Cardiac septum (tissue), 1 donor: ENCODE measurements at regions not wholly inside any gene's neighbourhood (a gene's known extent, or its start where the extent isn't known, plus 50 kb on each side); places are given as distances from the start of the nearest gene placed in this dataset.
"Not testable (repeated sequence)": the region's sequence is repeated elsewhere in the genome, so short reads cannot be mapped to it uniquely, and the experiment has no call there.

ENCODE experiments used
- DNase-seq: peaks from one replicate; pipeline ENCODE4 v3.0.0-alpha.2; 2020; ENCODE audit warnings: low spot score
- intact Hi-C: fragments of 100-400 bp; cut with DNase I; formaldehyde crosslinking; loops from one replicate; pipeline ENCODE4 v1.14.0; 2022
- donor health status: DM: no; HTN: no; CAD: no.

DNA sequence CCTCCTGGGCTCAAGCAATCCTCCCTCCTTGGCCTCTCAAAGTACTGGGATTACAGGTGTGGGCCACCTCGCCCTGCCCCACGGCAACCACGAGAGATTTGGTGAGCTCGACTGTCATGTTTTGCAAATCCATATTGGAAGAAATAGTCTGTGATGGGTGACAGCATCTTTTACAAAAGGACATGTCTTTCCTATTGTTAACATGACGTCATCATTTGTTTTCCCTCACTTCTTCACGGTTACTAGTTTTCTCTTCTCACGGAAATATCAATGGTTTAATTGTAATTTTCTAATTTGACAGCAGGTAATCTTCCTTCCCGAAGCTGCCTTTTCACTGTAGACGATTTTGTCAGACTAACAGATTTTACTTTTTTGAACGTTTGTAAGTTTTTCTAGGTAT is 110.8 kb upstream of the GREM2 start:
- no peak for DNase-seq
- intact Hi-C loops, result no loop called here

DNA sequence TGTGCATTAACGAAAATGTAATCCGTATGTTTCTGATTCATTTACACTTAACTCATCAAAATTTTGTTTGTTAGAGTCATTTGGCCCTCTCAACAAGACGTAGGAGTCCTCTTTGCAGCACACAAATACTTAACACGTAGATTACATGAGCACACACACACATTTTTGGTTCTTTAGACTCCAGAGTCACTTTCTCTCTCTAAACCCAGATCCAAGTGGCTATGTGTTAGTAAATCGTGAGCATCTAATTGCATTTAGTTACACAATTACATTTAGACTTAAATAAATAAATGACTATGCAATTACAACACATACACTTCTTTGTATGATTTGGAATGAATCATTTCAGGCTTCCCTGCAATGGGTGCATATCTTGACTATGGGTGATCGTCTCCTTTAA is 109.0 kb upstream of the GREM2 start:
- no peak for DNase-seq
- intact Hi-C loops, result no loop called here

DNA sequence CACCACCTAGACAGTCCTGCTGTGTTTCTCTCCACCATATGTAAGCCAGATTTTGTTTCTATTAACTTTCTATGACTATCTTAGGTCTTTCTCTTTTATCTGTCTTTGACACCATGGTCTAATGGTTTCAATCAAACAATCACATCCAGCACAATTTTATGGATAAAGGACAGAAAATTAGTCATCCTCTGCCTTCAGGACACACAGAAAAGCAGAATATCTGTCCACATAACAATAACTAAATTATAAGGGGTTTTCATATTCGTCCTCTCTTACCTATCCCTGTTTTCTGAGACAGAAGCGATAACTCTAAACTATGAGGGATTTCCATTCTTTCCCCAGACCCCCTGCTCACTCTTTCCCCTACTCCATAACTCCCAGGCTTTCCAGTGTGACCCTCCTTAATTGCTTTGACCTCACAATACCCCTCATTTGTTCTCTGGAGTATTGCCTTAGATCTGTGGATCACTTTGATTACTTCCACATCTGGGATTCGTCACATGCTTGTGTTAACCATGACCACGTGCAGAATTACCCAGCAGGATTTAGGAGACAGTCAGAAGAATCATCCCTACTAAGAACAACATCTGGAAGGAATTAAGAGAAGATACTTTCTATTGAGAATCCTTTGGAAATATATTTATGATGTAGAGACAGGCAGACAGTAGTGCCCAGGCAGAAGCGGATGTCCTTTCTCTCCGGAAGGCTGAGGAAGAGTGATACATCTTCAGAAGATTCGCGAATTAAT is 108.2 kb upstream of the GREM2 start:
- no peak for DNase-seq
- intact Hi-C loops, result no loop called here

DNA sequence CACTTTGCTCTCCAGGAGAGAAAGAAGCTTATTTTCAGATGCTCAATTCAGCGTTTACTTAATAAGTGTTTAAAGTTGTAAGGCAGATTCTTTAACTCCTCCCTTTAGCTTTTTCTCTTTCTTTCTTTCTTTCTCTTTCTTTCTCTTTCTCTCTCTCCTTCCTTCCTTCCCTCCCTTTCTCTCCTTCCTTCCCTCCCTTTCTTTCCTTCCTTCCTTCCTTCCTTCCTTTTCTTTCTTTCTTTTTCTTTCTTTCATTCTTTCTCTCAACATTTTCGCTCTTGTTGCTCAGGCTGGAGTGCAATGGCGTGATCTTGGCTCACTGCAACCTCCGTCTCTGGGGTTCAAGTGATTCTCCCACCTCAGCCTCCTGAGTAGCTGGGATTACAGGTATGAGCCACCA is 104.6 kb upstream of the GREM2 start:
- DNase-seq, intact Hi-C loops: not testable (repeated sequence)

DNA sequence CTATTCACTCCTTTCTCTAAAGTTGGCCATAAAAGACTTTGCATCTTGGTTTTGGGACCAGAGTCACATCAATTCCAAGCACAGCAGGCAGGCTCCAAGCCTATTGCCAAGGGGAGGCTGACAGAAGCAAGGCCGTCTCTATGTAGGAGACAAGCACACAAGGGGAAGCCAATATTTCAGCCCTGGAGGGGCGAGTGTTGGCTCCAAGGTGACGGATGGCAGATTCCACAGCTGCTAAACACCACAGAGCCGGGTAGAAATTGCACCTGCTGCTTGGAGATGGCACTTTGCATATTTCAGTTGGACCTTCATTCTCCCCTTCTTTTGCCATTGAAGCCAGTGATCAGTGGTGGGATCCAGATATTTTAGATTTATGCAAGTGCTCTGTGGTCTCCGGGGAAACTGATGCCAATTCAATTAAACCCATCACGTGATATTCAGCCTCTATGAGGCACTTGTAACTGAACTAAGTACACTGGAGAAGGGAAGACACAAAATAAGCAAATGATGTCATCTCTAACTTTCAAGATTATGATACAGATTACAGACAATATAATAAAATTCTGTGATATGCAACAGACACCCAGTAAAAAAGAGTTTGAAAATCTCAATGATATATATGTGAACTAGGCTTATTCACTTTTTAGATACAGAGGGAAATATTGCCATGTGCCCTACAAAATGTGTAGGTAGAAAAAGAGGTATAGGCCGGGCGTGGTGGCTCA is 102.8 kb upstream of the GREM2 start:
- DNase-seq, result no peak
- intact Hi-C loops, result no loop called here

DNA sequence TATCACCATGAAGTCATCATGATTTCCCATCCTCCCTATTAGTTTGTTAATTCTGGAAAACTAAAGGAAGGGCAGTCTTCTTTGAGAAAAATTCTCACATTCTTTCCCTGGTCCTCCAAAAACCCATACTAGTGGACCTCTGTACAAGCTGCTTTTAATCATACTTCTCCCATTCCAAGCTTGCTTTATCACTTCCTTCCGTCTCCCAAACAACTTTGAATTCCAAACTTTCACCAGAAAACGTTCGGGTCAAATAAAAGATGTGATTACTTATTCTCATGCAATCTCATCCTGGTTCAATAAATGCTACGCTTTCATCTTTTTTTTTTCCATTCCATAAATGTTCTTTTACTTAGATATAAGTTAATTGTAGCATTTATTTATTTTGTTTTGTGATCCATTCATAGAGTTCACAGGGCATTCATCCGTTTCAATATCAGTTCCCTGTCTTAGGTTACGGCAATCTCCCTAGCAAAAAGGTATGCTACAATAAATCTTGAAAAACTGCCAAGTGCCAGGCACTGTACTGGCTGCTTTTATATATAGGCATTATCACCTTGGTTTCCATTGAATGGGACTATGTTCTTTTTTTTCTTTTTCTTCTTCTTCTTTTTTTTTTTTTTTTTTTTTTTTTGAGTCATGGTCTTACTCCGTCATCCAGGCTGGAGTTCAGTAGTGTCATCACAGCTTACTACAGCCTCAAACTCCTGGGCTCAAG is 100.2 kb upstream of the GREM2 start:
- DNase-seq, result no peak
- intact Hi-C loops, result no loop called here

DNA sequence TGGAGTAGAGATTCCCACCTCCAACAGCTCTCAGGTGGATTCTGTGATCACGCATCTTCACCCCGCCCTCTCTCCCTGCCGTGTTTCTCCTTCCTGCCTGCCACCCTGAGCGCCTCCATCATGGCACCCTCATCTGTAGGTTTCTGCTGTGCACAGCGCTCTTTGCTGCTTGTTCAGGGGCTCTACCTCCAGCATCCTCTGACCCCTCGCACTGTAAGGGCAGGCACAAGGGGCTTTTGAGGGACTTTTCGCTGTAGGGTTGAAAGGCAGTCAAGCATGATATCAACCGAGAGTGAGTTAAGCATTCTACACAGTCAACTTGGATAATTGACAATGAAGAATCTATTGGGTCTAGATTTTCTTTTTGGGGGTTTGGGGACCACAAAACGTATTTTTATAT is 99.1 kb upstream of the GREM2 start:
- DNase-seq, result no peak
- intact Hi-C loops, result no loop called here

DNA sequence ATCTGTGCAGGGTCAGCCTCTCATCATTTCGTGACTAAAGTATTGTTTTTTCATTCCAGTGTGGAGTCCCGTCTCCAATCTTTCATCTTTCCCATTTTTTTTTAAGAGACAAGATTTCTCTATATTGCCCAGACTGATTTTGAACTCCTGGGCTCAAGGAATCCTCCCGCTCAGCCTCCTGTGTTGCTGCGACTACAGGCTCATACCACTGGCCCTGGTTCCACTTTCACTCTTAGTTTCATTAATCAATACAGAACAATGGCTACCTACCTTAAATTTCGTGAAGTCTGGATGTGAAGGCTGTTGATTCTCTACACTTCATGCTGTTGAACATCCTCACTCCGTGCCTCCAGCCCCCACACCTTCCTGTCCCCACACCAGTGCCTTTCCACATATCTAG is 97.7 kb upstream of the GREM2 start:
- intact Hi-C loops, result no loop called here
- no peak for DNase-seq

DNA sequence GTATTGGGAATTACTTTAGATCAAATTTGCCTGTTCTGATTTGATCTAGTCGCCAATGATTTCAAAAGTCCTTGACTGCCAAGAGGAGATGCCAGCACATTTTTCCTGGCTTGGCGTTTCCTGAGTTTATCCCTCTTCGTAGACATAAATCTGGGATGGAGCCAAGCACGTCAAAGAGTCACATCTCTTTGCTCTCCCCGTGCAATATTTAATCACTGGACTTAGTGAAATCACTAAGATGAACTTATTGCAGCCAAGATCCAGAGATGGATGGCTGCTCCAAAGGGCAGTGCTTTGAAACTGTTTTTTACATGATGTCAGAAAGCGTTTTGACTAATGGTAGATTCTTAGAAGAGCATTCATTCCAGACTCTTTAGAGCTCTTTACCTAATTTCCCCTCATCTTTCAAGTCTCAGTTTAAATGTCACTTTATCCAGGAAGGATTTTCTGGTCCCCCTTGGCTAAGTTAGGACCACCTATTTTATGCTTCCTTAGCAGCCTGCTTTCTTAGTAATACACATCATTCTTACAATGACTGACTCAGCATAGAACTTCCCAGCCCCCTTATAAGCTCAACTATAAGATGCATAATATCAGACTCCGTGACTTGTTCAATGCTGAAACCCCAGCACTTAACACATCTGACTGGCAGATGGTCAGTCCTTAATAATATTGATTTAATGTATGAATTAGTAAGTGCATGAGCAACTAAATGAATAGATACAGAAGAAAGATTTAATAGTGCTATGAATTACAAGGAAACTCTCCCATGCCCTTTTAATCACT is 94.4 kb upstream of the GREM2 start:
- intact Hi-C loops, result no loop called here
- DNase-seq, result no peak

DNA sequence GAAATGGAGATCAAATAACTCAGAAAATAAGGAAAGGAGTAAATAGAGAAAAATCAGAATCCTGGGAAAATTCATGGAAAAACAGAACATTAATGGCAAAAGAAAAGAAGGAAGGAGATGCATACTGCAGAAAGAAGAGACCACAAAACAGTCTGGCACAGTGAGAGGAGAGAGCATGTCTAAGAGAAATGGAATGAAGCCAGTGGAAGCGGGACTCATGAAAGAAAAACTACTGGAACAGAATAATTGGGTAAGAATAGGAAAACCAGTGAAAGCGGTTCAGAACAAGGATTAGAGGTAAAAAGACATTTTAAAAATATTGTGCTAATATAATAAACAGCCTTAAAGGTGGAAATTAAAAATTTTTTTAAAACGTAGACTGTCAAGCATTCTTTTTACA is 93.6 kb upstream of the GREM2 start:
- intact Hi-C loops, result no loop called here
- DNase-seq, result no peak

DNA sequence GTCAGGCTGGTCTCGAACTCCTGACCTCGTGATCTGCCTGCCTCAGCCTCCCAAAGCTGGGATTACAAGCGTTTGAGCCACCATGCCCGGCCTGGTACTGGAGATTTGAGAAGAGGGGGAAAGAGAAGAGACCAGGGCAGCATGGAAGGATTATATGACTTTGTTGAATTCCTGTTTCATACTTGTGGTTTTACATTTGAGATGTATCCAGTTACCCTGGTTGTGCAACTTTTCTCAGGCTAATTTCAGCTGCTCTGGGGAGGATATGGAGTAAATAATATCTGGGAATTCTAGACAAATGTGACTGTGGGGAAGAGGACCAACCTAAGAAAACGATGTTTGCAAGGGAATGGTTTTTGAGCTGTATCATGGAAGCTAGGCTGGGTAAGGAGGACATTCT is 89.5 kb upstream of the GREM2 start:
- intact Hi-C loops, result no loop called here
- DNase-seq, result no peak

DNA sequence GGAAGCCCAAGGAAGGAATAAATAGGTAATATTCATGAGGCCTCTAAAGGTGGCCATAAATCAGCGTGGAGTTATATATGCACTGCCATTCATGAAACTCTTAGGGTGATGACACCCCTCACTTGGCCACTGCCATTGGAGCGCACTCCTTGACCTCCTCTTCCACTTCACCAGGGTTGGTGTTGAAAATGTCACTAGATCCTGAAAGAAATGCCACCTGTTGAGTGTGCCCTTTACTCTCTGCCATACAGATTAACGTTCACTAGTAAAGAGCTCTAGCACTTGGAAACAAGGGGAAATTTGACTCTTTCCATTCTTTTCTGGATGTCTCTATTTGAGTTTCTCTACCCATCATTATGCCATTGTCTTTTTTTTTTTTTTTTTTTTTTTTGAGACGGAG is 83.5 kb upstream of the GREM2 start:
- DNase-seq, result no peak
- intact Hi-C loops, result loop anchor here (10.0 kb wide), 1 partner anchor 501 kb away; no protein-coding TSS in a partner anchor

DNA sequence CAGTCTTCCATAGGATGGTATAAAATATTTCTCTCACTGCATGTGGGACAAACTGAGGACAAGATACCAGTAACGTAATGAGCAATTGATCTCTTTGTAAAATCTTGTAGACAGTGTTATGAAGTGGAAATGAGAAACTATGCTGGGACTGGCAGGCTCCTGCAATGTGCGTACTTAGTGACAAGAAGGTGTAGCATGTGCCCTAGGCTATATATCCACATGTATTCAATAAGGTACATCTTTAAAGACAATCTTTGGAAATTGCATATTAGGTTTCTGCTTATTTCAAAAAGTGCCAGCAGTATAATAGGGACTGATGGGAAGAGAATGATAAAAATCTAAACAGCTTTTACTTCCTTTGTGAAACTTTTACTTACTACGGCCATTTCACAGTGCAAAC is 81.9 kb upstream of the GREM2 start:
- DNase-seq, result no peak
- intact Hi-C loops, result loop anchor here (10.0 kb wide), 1 partner anchor 499 kb away; no protein-coding TSS in a partner anchor

DNA sequence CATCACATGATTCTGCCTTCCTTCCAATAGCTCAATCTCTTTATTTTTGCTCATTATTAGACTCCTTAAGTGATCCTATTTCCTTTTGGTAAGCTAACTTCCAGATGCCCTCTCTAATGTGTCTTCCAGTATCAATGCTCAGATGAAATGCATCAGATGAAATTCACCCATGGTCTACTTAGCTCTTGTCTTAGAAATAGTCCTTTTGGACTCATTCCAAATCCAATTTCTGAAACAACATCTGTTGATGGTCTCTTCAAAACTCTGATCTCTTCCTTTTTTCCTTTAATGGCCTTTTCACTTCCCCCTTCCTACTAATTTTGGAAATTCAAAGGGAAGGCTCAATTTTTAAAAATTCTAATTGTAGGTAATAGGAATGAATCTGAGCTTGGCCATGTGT is 81.1 kb upstream of the GREM2 start:
- DNase-seq, result no peak
- intact Hi-C loops, result loop anchor here (10.0 kb wide), 1 partner anchor 498 kb away; no protein-coding TSS in a partner anchor

DNA sequence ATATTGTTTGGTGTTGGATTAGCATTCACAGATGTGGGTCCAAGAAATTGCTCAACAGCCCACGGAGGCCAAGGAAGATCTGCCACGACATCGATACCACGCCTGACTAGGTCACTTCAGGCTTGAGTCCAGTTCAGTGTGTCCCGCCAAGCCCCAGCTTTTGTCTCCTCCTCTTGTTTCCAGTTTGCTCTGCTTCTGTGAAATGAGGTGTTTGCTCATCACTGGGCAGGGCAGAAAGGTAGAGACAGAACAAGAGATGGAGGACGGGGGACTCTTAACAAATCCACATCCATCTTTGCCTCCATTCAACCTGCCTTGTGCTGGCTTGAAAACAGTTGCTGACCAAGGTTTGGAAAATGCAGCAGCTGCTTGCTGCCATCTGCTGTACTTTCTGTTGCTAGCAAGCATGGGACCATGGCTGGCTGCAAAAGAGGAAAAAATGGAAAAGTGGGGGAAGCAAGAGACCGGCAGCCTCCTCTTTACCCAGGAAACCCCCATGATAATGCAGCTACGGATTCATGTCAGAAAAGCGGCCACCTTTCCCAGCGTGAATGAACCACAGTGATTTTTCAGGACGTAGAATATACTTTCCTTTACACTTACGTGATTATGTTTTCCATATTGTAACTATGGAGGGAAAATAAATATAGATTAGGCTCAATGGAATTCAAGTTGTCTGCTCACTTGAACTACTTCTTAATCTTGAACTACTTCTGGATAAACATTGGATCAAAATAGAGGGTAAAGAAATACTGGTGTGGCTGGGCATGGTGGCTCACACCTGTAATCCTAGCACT is 80.2 kb upstream of the GREM2 start:
- DNase-seq, result no peak
- intact Hi-C loops, result loop anchor here (10.0 kb wide), 1 partner anchor 497 kb away; no protein-coding TSS in a partner anchor

DNA sequence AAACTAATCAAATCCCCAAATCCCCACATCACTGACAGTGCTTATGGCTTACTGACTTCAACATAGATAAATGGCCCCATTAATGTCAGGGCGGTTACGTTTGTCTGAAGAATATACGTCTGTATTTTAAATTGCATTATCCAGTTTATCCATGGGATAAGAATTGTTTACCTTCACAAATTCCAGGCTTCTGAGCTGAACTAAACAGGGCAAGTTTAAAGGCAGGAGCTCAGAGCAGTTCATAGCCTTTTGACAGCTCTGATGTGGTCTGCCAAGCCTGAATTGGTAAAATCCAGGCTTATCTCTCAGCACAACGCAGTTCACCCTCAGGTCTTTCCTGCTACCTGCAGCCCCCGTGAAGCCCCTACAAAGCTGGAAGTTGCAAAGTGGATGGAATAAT is 79.5 kb upstream of the GREM2 start:
- intact Hi-C loops, result loop anchor here (10.0 kb wide), 1 partner anchor 497 kb away; no protein-coding TSS in a partner anchor
- no peak for DNase-seq

DNA sequence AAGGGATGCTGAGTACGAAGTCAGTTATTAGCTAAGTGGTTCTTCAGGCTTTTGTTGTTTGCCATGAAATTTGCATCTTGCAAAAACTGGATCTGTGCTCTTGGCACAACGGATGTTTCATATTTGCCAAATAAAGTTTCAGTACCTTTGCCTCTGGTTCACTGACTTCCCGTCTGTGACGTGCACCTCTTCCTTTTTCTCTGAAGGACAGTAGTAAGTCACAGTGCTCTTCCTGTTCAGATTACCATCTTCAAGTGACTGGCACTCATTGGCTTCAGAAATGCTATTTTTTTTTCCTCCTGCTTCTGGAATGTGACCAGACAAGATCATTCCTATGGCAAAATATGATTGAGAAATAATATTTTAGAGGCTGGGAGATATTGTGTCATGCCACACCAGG is 75.9 kb upstream of the GREM2 start:
- intact Hi-C loops, result no loop called here
- no peak for DNase-seq

DNA sequence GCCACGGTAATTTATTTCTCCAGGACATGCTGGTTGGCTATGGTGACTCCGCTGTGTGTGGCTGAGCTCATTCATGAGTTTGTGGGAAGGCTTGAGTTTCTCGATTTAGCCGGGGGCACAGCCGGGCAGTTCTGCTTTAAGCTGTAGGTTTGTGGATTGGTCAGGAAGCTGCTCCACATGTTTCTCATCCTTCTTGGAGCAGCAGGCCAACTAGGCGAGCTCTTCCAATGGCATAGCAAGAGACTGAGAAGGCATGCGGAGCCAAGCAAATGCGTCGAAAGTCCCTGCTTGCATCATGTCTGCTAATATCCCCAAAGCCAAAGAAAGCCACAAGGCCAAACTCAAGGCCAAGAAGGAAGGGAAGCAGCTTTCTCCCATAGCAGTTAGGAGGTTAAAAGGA is 71.6 kb upstream of the GREM2 start:
- intact Hi-C loops, result no loop called here
- no peak for DNase-seq

DNA sequence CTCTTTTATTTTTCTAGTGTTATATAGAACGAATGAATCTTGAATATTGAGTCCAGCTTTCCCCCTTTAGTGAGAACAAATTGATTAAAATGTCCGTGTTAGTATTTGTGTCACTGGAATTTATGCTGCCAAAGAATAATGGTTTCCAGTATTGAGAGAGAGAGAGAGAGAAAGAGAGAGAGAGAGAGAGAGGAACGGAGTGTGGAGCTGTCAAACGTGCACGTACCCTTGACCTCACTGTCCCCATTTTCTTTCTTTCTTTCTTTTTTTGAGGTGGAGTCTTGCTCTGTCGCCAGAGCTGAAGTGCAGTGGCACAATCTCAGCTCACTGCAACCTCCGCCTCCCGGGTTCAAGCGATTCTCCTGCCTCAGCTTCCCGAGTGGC is 70.9 kb upstream of the GREM2 start:
- intact Hi-C loops, result no loop called here
- no peak for DNase-seq
